Ishikawa (cell line): ENCODE measurements at regions not wholly inside any gene's neighbourhood (a gene's known extent, or its start where the extent isn't known, plus 50 kb on each side); places are given as distances from the start of the nearest gene placed in this dataset.

Experiments used
- CEBPB ChIP-seq: IDR thresholded peaks from 2 replicates; pipeline ENCODE4 v1.6.1; 2012
- CREB1 ChIP-seq: IDR thresholded peaks from 2 replicates; pipeline ENCODE4 v1.6.1; 2012; ENCODE audit warnings: low read depth
- EGR1 ChIP-seq: IDR thresholded peaks from 2 replicates; pipeline ENCODE4 v1.6.1; 2012
- EP300 ChIP-seq: IDR thresholded peaks from 2 replicates; pipeline ENCODE4 v1.6.1; 2012; ENCODE audit warnings: borderline replicate concordance
- FOXM1 ChIP-seq: IDR thresholded peaks from 2 replicates; pipeline ENCODE4 v1.6.1; 2012; ENCODE audit warnings: low read depth, borderline replicate concordance
- MAX ChIP-seq: IDR thresholded peaks from 2 replicates; pipeline ENCODE4 v1.6.1; 2012
- NFIC ChIP-seq: IDR thresholded peaks from 2 replicates; pipeline ENCODE4 v1.6.1; 2012
- RAD21 ChIP-seq: IDR thresholded peaks from 2 replicates; pipeline ENCODE4 v1.6.1; 2012; ENCODE audit warnings: low read depth
- REST ChIP-seq: IDR thresholded peaks from 2 replicates; pipeline ENCODE4 v1.6.1; 2012; ENCODE audit warnings: low read depth, mild to moderate bottlenecking
- TAF1 ChIP-seq: IDR thresholded peaks from 2 replicates; pipeline ENCODE4 v1.6.1; 2012; ENCODE audit warnings: low read depth, mild to moderate bottlenecking
- TCF12 ChIP-seq: IDR thresholded peaks from 2 replicates; pipeline ENCODE4 v1.6.1; 2012; ENCODE audit warnings: low read depth
- TEAD4 ChIP-seq: IDR thresholded peaks from 2 replicates; pipeline ENCODE4 v1.6.1; 2012
- USF1 ChIP-seq: IDR thresholded peaks from 2 replicates; pipeline ENCODE4 v1.6.1; 2012
- YY1 ChIP-seq: IDR thresholded peaks from 2 replicates; pipeline ENCODE4 v1.6.1; 2012; ENCODE audit warnings: low read depth
- ZBTB7A ChIP-seq: IDR thresholded peaks from 2 replicates; pipeline ENCODE4 v1.6.1; 2012; ENCODE audit warnings: low read depth

- TF ChIP-seq CREB1 (no peak), FOXM1 (no peak), TAF1 (no peak), EP300 (no peak), NFIC (no peak), ZBTB7A (no peak), CEBPB (no peak), YY1 (no peak), REST (no peak), RAD21 (no peak), TEAD4 (no peak)
Measured at GRCh38 chr4:174110180-174110579, 173.3 kb downstream of the FBXO8 start.

- TF ChIP-seq CREB1 (no peak), TCF12 (no peak), EP300 (no peak)
Measured at GRCh38 chr4:174107746-174108354, 175.6 kb downstream of the FBXO8 start.

- TF ChIP-seq ZBTB7A: no peak
- TF ChIP-seq FOXM1: no peak
- TF ChIP-seq REST: no peak
- TF ChIP-seq TCF12: no peak
- no peak for TF ChIP-seq EGR1
- TF ChIP-seq TAF1: no peak
- no peak for TF ChIP-seq CREB1
Measured at GRCh38 chr4:174105202-174105601, 178.3 kb downstream of the FBXO8 start.

GRCh38 chr4:174100910-174101309, 182.6 kb downstream of the FBXO8 start:
- TF ChIP-seq YY1 (no peak), EGR1 (no peak), TAF1 (no peak), RAD21 (no peak), FOXM1 (no peak), TCF12 (no peak), REST (no peak), CEBPB (no peak), TEAD4 (no peak), NFIC (no peak), ZBTB7A (no peak), USF1 (no peak), MAX (no peak), EP300 (no peak), CREB1 (no peak)

GRCh38 chr4:174099712-174100111, 183.8 kb downstream of the FBXO8 start:
- TF ChIP-seq CREB1 (no peak), MAX (no peak), USF1 (no peak), CEBPB (no peak), EGR1 (no peak), EP300 (no peak), YY1 (no peak), NFIC (no peak), ZBTB7A (no peak), REST (no peak), RAD21 (no peak), TAF1 (no peak), TCF12 (no peak), FOXM1 (no peak), TEAD4 (no peak)
